ENCODE measurements at regions not wholly inside any gene's neighbourhood (a gene's known extent, or its start where the extent isn't known, plus 50 kb on each side); places are given as distances from the start of the nearest gene placed in this dataset.

DNA sequence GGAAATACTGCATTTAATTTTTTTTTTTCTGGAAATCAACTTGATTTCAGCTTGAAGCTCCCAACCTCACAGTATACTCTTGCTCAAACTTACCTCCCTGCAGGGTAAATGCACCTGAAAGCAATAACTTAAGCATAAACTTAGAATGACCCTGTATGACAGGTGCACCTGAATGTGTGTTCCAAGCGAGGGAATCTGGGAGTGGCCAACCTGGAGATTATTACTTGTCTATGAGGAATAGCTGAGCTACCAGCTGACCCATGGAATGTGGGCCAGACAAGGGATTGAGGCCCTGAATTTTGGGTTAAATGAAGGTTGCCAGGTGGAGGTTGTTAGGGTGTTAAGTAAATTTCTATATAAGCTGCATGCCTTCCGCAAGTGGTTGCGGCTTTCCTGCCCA, 140.6 kb downstream of the OSTF1 start:
- H3K4me1 ChIP-seq (ENCODE audit: insufficient read depth, low read length), result peaks cover 24% of the 10 kb centered on the region
- POLR2A ChIA-PET, result no interaction called here
- no peaks in the 10 kb centered on the region for H3K27me3 ChIP-seq (ENCODE audit: control insufficient read depth in 1 of 2, insufficient read depth in 2 of 2, low read length in 2 of 2)
- no peak overlapping the region for H3K9ac ChIP-seq (ENCODE audit: insufficient read depth, low read depth, low read length)
- intact Hi-C loops (cut with micrococcal nuclease; ENCODE audit: unreplicated experiment), result no loop called here
- no peak overlapping the region for H3K4me2 ChIP-seq (ENCODE audit: low read depth, low read length)
- no TSS peak for BruUV-seq (replicated peaks)
- no peak overlapping the region for H2AFZ ChIP-seq (ENCODE audit: low read length)
- H3K9me3 ChIP-seq (ENCODE audit: low read length), result peaks cover 6% of the 10 kb centered on the region
- TF ChIP-seq, protein P1, sequence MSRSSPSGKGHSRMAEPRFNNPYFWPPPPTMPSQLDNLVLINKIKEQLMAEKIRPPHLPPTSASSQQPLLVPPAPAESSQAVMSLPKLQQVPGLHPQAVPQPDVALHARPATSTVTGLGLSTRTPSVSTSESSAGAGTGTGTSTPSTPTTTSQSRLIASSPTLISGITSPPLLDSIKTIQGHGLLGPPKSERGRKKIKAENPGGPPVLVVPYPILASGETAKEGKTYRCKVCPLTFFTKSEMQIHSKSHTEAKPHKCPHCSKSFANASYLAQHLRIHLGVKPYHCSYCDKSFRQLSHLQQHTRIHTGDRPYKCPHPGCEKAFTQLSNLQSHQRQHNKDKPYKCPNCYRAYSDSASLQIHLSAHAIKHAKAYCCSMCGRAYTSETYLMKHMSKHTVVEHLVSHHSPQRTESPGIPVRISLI (CRISPR knock-in tag; IDR thresholded peaks at IDR 0.05; ENCODE audit: borderline replicate concordance), result no peak
- TF ChIP-seq ZNF432 (CRISPR knock-in tag; IDR thresholded peaks at IDR 0.05; ENCODE audit: borderline replicate concordance), result no peak
- no peak for TF ChIP-seq ZNF672 (CRISPR knock-in tag; IDR thresholded peaks at IDR 0.05)
- no peak for TF ChIP-seq ZNF446 (CRISPR knock-in tag; IDR thresholded peaks at IDR 0.05)
- no peak for TF ChIP-seq MTA1 (CRISPR knock-in tag; IDR thresholded peaks at IDR 0.05; ENCODE audit: borderline replicate concordance)
- TF ChIP-seq, protein P2, sequence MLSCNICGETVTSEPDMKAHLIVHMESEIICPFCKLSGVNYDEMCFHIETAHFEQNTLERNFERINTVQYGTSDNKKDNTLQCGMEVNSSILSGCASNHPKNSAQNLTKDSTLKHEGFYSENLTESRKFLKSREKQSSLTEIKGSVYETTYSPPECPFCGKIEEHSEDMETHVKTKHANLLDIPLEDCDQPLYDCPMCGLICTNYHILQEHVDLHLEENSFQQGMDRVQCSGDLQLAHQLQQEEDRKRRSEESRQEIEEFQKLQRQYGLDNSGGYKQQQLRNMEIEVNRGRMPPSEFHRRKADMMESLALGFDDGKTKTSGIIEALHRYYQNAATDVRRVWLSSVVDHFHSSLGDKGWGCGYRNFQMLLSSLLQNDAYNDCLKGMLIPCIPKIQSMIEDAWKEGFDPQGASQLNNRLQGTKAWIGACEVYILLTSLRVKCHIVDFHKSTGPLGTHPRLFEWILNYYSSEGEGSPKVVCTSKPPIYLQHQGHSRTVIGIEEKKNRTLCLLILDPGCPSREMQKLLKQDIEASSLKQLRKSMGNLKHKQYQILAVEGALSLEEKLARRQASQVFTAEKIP (CRISPR knock-in tag; IDR thresholded peaks at IDR 0.05; ENCODE audit: borderline replicate concordance), result no peak
- TF ChIP-seq, protein P3, sequence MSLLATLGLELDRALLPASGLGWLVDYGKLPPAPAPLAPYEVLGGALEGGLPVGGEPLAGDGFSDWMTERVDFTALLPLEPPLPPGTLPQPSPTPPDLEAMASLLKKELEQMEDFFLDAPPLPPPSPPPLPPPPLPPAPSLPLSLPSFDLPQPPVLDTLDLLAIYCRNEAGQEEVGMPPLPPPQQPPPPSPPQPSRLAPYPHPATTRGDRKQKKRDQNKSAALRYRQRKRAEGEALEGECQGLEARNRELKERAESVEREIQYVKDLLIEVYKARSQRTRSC (CRISPR knock-in tag; IDR thresholded peaks at IDR 0.05; ENCODE audit: low read depth), result no peak
- TF ChIP-seq WIZ (CRISPR knock-in tag; IDR thresholded peaks at IDR 0.05), result no peak
- no peak for TF ChIP-seq ZNF121 (CRISPR knock-in tag; IDR thresholded peaks at IDR 0.05)
- TF ChIP-seq RAD51 (IDR thresholded peaks at IDR 0.05; ENCODE audit: borderline replicate concordance), result no peak
- TF ChIP-seq ZNF777 (CRISPR knock-in tag; IDR thresholded peaks at IDR 0.05), result no peak
- TF ChIP-seq, protein P4, sequence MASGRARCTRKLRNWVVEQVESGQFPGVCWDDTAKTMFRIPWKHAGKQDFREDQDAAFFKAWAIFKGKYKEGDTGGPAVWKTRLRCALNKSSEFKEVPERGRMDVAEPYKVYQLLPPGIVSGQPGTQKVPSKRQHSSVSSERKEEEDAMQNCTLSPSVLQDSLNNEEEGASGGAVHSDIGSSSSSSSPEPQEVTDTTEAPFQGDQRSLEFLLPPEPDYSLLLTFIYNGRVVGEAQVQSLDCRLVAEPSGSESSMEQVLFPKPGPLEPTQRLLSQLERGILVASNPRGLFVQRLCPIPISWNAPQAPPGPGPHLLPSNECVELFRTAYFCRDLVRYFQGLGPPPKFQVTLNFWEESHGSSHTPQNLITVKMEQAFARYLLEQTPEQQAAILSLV (CRISPR knock-in tag; IDR thresholded peaks at IDR 0.05; ENCODE audit: borderline replicate concordance), result no peak
- TF ChIP-seq, protein P5, sequence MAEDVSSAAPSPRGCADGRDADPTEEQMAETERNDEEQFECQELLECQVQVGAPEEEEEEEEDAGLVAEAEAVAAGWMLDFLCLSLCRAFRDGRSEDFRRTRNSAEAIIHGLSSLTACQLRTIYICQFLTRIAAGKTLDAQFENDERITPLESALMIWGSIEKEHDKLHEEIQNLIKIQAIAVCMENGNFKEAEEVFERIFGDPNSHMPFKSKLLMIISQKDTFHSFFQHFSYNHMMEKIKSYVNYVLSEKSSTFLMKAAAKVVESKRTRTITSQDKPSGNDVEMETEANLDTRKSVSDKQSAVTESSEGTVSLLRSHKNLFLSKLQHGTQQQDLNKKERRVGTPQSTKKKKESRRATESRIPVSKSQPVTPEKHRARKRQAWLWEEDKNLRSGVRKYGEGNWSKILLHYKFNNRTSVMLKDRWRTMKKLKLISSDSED (CRISPR knock-in tag; IDR thresholded peaks at IDR 0.05), result no peak
- CTCF ChIA-PET (ENCODE audit: low intra/inter-chr PET ratio, low total read pairs), result no interaction called here
- H3K27ac ChIP-seq (ENCODE audit: extremely low read length, insufficient read depth, low read length), result no peak overlapping the region
- no peak overlapping the region for H3K4me3 ChIP-seq (replicated peaks in 1 of 3; ENCODE audit: insufficient read depth in 1 of 3, low read depth in 2 of 3, low read length in 3 of 3)
- H4K20me1 ChIP-seq (ENCODE audit: insufficient read depth, low read length), result no peaks in the 10 kb centered on the region
- DNase-seq (ENCODE audit: low spot score) (no peak), FAIRE-seq (no peak), ATAC-seq (no peak)
- WGBS (ENCODE audit: low lambda C conversion rate), result 0% methylated on average over 1 of the region's 3 CpGs
- in situ Hi-C loops (cut with HindIII; ENCODE audit: extremely low pct_ligation_motif_present, low pct_unique_long_range_greater_than_20kb), result no loop called here
- no peaks in the 10 kb centered on the region for H3K36me3 ChIP-seq (replicated peaks in 1 of 2; ENCODE audit: control insufficient read depth in 1 of 2, insufficient read depth in 2 of 2, low read length in 2 of 2)
- H3K79me2 ChIP-seq (ENCODE audit: insufficient read depth, low read length), result no peaks in the 10 kb centered on the region
